ENCODE measurements at regions not wholly inside any gene's neighbourhood (a gene's known extent, or its start where the extent isn't known, plus 50 kb on each side); places are given as distances from the start of the nearest gene placed in this dataset.
"Not testable (repeated sequence)": the region's sequence is repeated elsewhere in the genome, so short reads cannot be mapped to it uniquely, and the experiment has no call there.

- peak in 2 of 4 donors; percentile 49 to 62 for ATAC-seq
- H3K27ac ChIP-seq: peak overlapping the region in 1 of 4 donors; percentile 4
Observed at GRCh38 chr6:149140137-149140909, 177.2 kb upstream of the TAB2 start.

DNA sequence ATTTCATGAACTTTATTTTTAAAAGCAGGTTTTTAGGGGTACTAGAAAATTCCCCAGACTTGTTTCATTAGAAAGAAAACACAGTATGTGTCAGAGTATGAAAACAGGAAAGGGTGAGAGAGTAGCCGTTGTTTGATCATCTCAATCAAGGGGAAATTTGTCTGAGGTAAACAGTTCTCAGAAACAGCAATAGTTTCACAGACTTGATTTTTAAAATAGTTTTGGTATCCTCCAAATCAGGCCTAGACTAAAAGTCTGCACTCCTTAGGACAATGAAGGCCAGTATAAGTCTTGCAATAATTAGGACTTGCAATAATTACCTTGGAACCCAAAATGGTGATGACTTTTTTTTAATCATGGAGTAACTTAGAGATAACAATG is 176.6 kb upstream of the TAB2 start:
- Histone ChIP-seq H3K4me3 (no peak overlapping the region), H3K36me3 (no peaks in the 10 kb centered on the region), H3K27ac (no peak overlapping the region), H3K4me1 (peaks cover 0 to 6% (median 0%) of the 10 kb centered on the region in 3 donors), H3K9me3 (no peaks in the 10 kb centered on the region), H3K27me3 (no peaks in the 10 kb centered on the region)
- intact Hi-C loops (cut with DNase I): no loop called here
- TF ChIP-seq CTCF (IDR thresholded peaks at IDR 0.05): no peak
- no peak for DNase-seq
- peak in 1 of 4 donors; percentile 17 for ATAC-seq
- 23 to 29% methylated on average over 1 of the region's 1 CpG for WGBS, 2 donors
- FAIRE-seq: no peak

More at GRCh38 chr6:149140137-149140909, 177.2 kb upstream of the TAB2 start:
- Histone ChIP-seq H3K9me3 (no peaks in the 10 kb centered on the region), H3K4me1 (peaks cover 0 to 6% (median 0%) of the 10 kb centered on the region in 3 donors), H3K27me3 (no peaks in the 10 kb centered on the region), H3K4me3 (no peak overlapping the region), H3K36me3 (no peaks in the 10 kb centered on the region)
- FAIRE-seq: no peak
- 67 to 73% methylated on average over 12 of the region's 12 CpGs for WGBS, 2 donors
- DNase-seq: no peak
- no peak for TF ChIP-seq CTCF (IDR thresholded peaks at IDR 0.05)
- intact Hi-C loops (cut with DNase I): no loop called here

DNA sequence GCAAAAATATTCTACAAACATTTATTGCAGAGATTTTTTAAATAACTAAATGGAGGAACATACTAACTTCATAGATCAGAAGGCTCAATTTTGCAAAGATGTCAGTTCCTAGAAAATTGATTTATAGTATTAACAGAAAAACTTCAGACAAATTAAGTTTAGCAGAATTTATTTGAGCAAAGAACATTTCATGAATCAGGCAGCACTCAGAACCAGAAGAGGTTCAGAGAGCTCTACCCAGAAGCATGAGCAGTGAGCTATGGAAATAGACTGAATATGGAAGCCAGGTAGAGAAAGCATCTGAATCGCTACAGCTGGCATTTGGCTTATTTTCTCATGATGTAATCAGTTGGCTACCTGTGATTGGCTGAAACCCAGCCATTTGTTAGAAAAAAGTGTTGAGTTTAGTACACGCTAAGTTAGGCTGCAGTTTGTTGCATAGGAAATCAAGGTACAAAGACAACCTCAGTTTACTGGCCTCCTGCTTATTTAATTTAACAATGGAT is 174.5 kb upstream of the TAB2 start:
- no peaks in the 10 kb centered on the region for H3K27me3 ChIP-seq
- no peak for TF ChIP-seq CTCF (IDR thresholded peaks at IDR 0.05)
- FAIRE-seq (no peak), ATAC-seq (peak in 2 of 4 donors; percentile 53), DNase-seq (peak in 1 of 6 donors; percentile 19)
- WGBS, 2 donors: 52 to 72% methylated on average over 2 of the region's 2 CpGs
- peaks cover 0 to 6% (median 0%) of the 10 kb centered on the region in 3 donors for H3K4me1 ChIP-seq
- no peaks in the 10 kb centered on the region for H3K9me3 ChIP-seq
- no peaks in the 10 kb centered on the region for H3K36me3 ChIP-seq
- no peak overlapping the region for H3K27ac ChIP-seq
- no peak overlapping the region for H3K4me3 ChIP-seq
- intact Hi-C loops (cut with DNase I): no loop called here

GRCh38 chr6:149145800-149146199 is 171.7 kb upstream of the TAB2 start:
- intact Hi-C loops (cut with DNase I): not testable (repeated sequence)

GRCh38 chr6:149147195-149147594 is 170.3 kb upstream of the TAB2 start:
- DNase-seq (no peak), ATAC-seq (no peak), FAIRE-seq (no peak)
- H3K4me1 ChIP-seq: no peaks in the 10 kb centered on the region
- no peaks in the 10 kb centered on the region for H3K27me3 ChIP-seq
- intact Hi-C loops (cut with DNase I): no loop called here
- no peaks in the 10 kb centered on the region for H3K9me3 ChIP-seq
- WGBS, 2 donors: 27 to 37% methylated on average over 3 of the region's 3 CpGs
- no peak overlapping the region for H3K4me3 ChIP-seq
- no peaks in the 10 kb centered on the region for H3K36me3 ChIP-seq
- no peak for TF ChIP-seq CTCF (IDR thresholded peaks at IDR 0.05)
- no peak overlapping the region for H3K27ac ChIP-seq

More at GRCh38 chr6:149145800-149146199, 171.7 kb upstream of the TAB2 start:
- ATAC-seq, H3K4me1 ChIP-seq, H3K9me3 ChIP-seq, H3K27ac ChIP-seq, H3K4me3 ChIP-seq, DNase-seq, FAIRE-seq, H3K36me3 ChIP-seq, H3K27me3 ChIP-seq: not testable (repeated sequence)

Measured in pancreas (tissue), 10 donors.